HG03558 (cell line): ENCODE measurements at regions not wholly inside any gene's neighbourhood (a gene's known extent, or its start where the extent isn't known, plus 50 kb on each side); places are given as distances from the start of the nearest gene placed in this dataset.
"Not testable (repeated sequence)": the region's sequence is repeated elsewhere in the genome, so short reads cannot be mapped to it uniquely, and the experiment has no call there.

Source experiments
- ATAC-seq: cut with Tn5 transposase; IDR thresholded peaks from one replicate; pipeline ENCODE4 v1.9.1; 2021; ENCODE audit warnings: moderate number of reproducible peaks; ENCODE audit not compliant: unreplicated experiment; ENCODE audit errors: extremely low read depth

- ATAC-seq, result not testable (repeated sequence)
These were observed 116.5 kb upstream of the AKAP13 start for GRCh38 chr15:85263842-85264440.

- ATAC-seq, result not testable (repeated sequence)
These were observed 115.7 kb upstream of the AKAP13 start for GRCh38 chr15:85264614-85265190.

- ATAC-seq, result not testable (repeated sequence)
These were observed 113.1 kb upstream of the AKAP13 start for GRCh38 chr15:85267158-85267857.

GRCh38 chr15:85274315-85275050, 105.9 kb upstream of the AKAP13 start:
- no peak for ATAC-seq

- no peak for ATAC-seq
These were observed 103.9 kb upstream of the AKAP13 start for GRCh38 chr15:85276508-85276907.

- no peak for ATAC-seq
These were observed 103.5 kb upstream of the AKAP13 start for GRCh38 chr15:85276921-85277320.

GRCh38 chr15:85277847-85278370, 102.5 kb upstream of the AKAP13 start:
- ATAC-seq, result no peak

GRCh38 chr15:85280203-85280602, 100.2 kb upstream of the AKAP13 start:
- no peak for ATAC-seq

- no peak for ATAC-seq
These were observed 99.0 kb upstream of the AKAP13 start for GRCh38 chr15:85281293-85281882.

- no peak for ATAC-seq
These were observed 97.8 kb upstream of the AKAP13 start for GRCh38 chr15:85282504-85283115.

GRCh38 chr15:85283815-85284214, 96.6 kb upstream of the AKAP13 start:
- ATAC-seq, result peak; percentile 53

- no peak for ATAC-seq
These were observed 95.9 kb upstream of the AKAP13 start for GRCh38 chr15:85284497-85284896.

- no peak for ATAC-seq
These were observed 90.6 kb upstream of the AKAP13 start for GRCh38 chr15:85289677-85290365.

- not testable (repeated sequence) for ATAC-seq
These were observed 87.8 kb upstream of the AKAP13 start for GRCh38 chr15:85292583-85292982.

- ATAC-seq, result peak; percentile 89
These were observed 83.6 kb upstream of the AKAP13 start for GRCh38 chr15:85296615-85297402.

GRCh38 chr15:85297537-85297936, 82.9 kb upstream of the AKAP13 start:
- no peak for ATAC-seq

GRCh38 chr15:85298366-85298765, 82.0 kb upstream of the AKAP13 start:
- no peak for ATAC-seq

GRCh38 chr15:85298941-85299340, 81.5 kb upstream of the AKAP13 start:
- no peak for ATAC-seq

GRCh38 chr15:85302271-85302670, 78.1 kb upstream of the AKAP13 start:
- no peak for ATAC-seq
